H9 (cell line): ENCODE measurements at regions not wholly inside any gene's neighbourhood (a gene's known extent, or its start where the extent isn't known, plus 50 kb on each side); places are given as distances from the start of the nearest gene placed in this dataset.

ENCODE experiments used
- DNase-seq: peaks from one replicate; pipeline ENCODE4 v3.0.0-alpha.2; 2017
- H2AFZ ChIP-seq: one replicate; pipeline ENCODE4 v1.6.1; 2013; ENCODE audit warnings: mild to moderate bottlenecking, low read length, control low read depth, moderate library complexity
- H2AK5ac ChIP-seq: 2 replicates; pipeline ENCODE4 v1.6.1; 2013; ENCODE audit warnings: low read length, control low read depth, mixed read lengths; ENCODE audit not compliant: insufficient read length
- H2BK120ac ChIP-seq: one replicate; pipeline ENCODE4 v1.6.1; 2013; ENCODE audit warnings: low read depth, mild to moderate bottlenecking, low read length, control low read depth, inconsistent platforms; ENCODE audit not compliant: poor library complexity, severe bottlenecking
- H2BK12ac ChIP-seq: 2 replicates; pipeline ENCODE4 v1.6.1; 2013; ENCODE audit warnings: low read length, control low read depth, mixed read lengths, low read depth; ENCODE audit not compliant: insufficient read length
- H2BK15ac ChIP-seq: 2 replicates; pipeline ENCODE4 v1.6.1; 2013; ENCODE audit warnings: low read depth, low read length, control low read depth
- H2BK20ac ChIP-seq: one replicate; pipeline ENCODE4 v1.6.1; 2013; ENCODE audit warnings: low read depth, mild to moderate bottlenecking, low read length, control low read depth, inconsistent platforms; ENCODE audit not compliant: poor library complexity, severe bottlenecking
- H2BK5ac ChIP-seq: 2 replicates; pipeline ENCODE4 v1.6.1; 2013; ENCODE audit warnings: low read length, control low read depth, mixed read lengths; ENCODE audit not compliant: insufficient read length
- H3K14ac ChIP-seq: 2 replicates; pipeline ENCODE4 v1.6.1; 2013; ENCODE audit warnings: low read length, control low read depth; ENCODE audit not compliant: insufficient read depth
- H3K18ac ChIP-seq: 2 replicates; pipeline ENCODE4 v1.6.1; 2013; ENCODE audit warnings: low read depth, mild to moderate bottlenecking, mixed read lengths, low read length, control low read depth; ENCODE audit not compliant: insufficient read length
- H3K23ac ChIP-seq: 2 replicates; pipeline ENCODE4 v1.6.1; 2013; ENCODE audit warnings: low read length, control low read depth, mixed read lengths, low read depth; ENCODE audit not compliant: insufficient read length
- H3K23me2 ChIP-seq: 2 replicates; pipeline ENCODE4 v1.6.1; 2013; ENCODE audit warnings: low read depth, mild to moderate bottlenecking, mixed read lengths, low read length, control low read depth; ENCODE audit not compliant: insufficient read length, poor library complexity, severe bottlenecking
- H3K27ac ChIP-seq: 2 replicates; pipeline ENCODE4 v1.5.1; 2013; ENCODE audit warnings: low read length, control low read depth, mixed read lengths, low read depth; ENCODE audit not compliant: insufficient read length
- H3K27me3 ChIP-seq: 2 replicates; pipeline ENCODE4 v1.6.1; 2013; ENCODE audit warnings: low read length, control low read depth, inconsistent platforms; ENCODE audit not compliant: insufficient read depth
- H3K4ac ChIP-seq: 2 replicates; pipeline ENCODE4 v1.6.1; 2013; ENCODE audit warnings: low read depth, mild to moderate bottlenecking, control low read depth, inconsistent platforms, low read length, moderate library complexity
- H3K4me1 ChIP-seq: 2 replicates; pipeline ENCODE4 v1.6.1; 2013; ENCODE audit warnings: low read length, control low read depth, inconsistent platforms; ENCODE audit not compliant: insufficient read depth
- H3K4me2 ChIP-seq: 2 replicates; pipeline ENCODE4 v1.6.1; 2013; ENCODE audit warnings: low read length, control low read depth, mixed read lengths; ENCODE audit not compliant: insufficient read length, insufficient read depth
- H3K56ac ChIP-seq: 2 replicates; pipeline ENCODE4 v1.6.1; 2013; ENCODE audit warnings: low read depth, mild to moderate bottlenecking, mixed read lengths, low read length, control low read depth; ENCODE audit not compliant: insufficient read length
- H3K79me1 ChIP-seq: 2 replicates; pipeline ENCODE4 v1.6.1; 2013; ENCODE audit warnings: low read depth, mild to moderate bottlenecking, moderate library complexity, low read length, control low read depth, inconsistent platforms; ENCODE audit not compliant: insufficient read depth, poor library complexity, severe bottlenecking
- H3K79me2 ChIP-seq: 2 replicates; pipeline ENCODE4 v1.6.1; 2013; ENCODE audit warnings: low read length, control low read depth, inconsistent platforms; ENCODE audit not compliant: insufficient read depth
- H3K9ac ChIP-seq: 2 replicates; pipeline ENCODE4 v1.6.1; 2013; ENCODE audit warnings: low read length, control low read depth, mixed read lengths; ENCODE audit not compliant: insufficient read length; ENCODE audit errors: extremely low read depth
- H3K9me3 ChIP-seq: one replicate; pipeline ENCODE4 v1.6.1; 2013; ENCODE audit warnings: low read depth, low read length, inconsistent platforms; ENCODE audit not compliant: control insufficient read depth
- H3T11ph ChIP-seq: one replicate; pipeline ENCODE4 v1.6.1; 2013; ENCODE audit warnings: mild to moderate bottlenecking, low read length, control low read depth, inconsistent platforms
- H4K20me1 ChIP-seq: one replicate; pipeline ENCODE4 v1.6.1; 2013; ENCODE audit not compliant: control insufficient read depth, insufficient read length, insufficient read depth
- H4K5ac ChIP-seq: 2 replicates; pipeline ENCODE4 v1.6.1; 2013; ENCODE audit warnings: low read depth, mild to moderate bottlenecking, mixed read lengths, low read length, control low read depth; ENCODE audit not compliant: insufficient read length
- H4K8ac ChIP-seq: replicated peaks from 2 replicates; pipeline ENCODE4 v1.6.1; 2013; ENCODE audit warnings: low read length, control low read depth, mixed read lengths, low read depth; ENCODE audit not compliant: insufficient read length
- H4K91ac ChIP-seq: 2 replicates; pipeline ENCODE4 v1.6.1; 2013; ENCODE audit warnings: low read depth, mild to moderate bottlenecking, moderate library complexity, mixed read lengths, low read length, control low read depth; ENCODE audit not compliant: insufficient read length
- H3K27ac Mint-ChIP-seq, 3 experiments: 2 replicates in 2 of 3; 3 replicates in 1 of 3; pipeline ENCODE4 v1.8.0; 2020 to 2021; ENCODE audit warnings: mixed read lengths in 3 of 3, mild to moderate bottlenecking in 1 of 3, moderate library complexity in 1 of 3
- H3K27me3 Mint-ChIP-seq: 2 replicates; pipeline ENCODE4 v1.8.0; 2021; ENCODE audit warnings: low read depth, mild to moderate bottlenecking, moderate library complexity, mixed read lengths
- H3K36me3 Mint-ChIP-seq, 3 experiments: 2 replicates in 2 of 3; 3 replicates in 1 of 3; pipeline ENCODE4 v1.8.0; 2020 to 2021; ENCODE audit warnings: low read depth in 3 of 3, mixed read lengths in 3 of 3; ENCODE audit not compliant: insufficient read depth in 1 of 3
- H3K4me1 Mint-ChIP-seq, 2 experiments: 2 replicates each; pipeline ENCODE4 v1.8.0; 2020; ENCODE audit warnings: mixed read lengths in 2 of 2
- H3K4me3 Mint-ChIP-seq, 2 experiments: 2 replicates in 1 of 2; 3 replicates in 1 of 2; pipeline ENCODE4 v1.8.0; 2020 to 2021; ENCODE audit warnings: mild to moderate bottlenecking in 2 of 2, mixed read lengths in 2 of 2, moderate library complexity in 1 of 2
- H3K9me3 Mint-ChIP-seq, 2 experiments: 2 replicates in 1 of 2; 3 replicates in 1 of 2; pipeline ENCODE4 v1.8.0; 2020; ENCODE audit warnings: mild to moderate bottlenecking in 2 of 2, mixed read lengths in 2 of 2, moderate library complexity in 1 of 2
- WGBS: extraction: QIAGEN DNeasy Blood & Tissue Kit; methylation state at CpG from one replicate; pipeline ENCODE4 v1.1.7; 2013; ENCODE audit warnings: missing lambda C conversion rate, low lambda C conversion rate, mixed read lengths; ENCODE audit not compliant: insufficient read length; ENCODE audit errors: extremely low coverage; 5-methylcytosine and 5-hydroxymethylcytosine counted together
- TF ChIP-seq, protein P1 (sequence below): fragments of 200-600 bp; sonication (generic); conservative IDR thresholded peaks from 3 replicates; pipeline ENCODE4 v1.8.0; 2021; ENCODE audit warnings: antibody characterized with exemption, mild to moderate bottlenecking

- Mint-ChIP-seq H3K4me3 (no peak overlapping the region), H3K27me3 (no peaks in the 10 kb centered on the region), H3K4me1 (no peaks in the 10 kb centered on the region), H3K36me3 (peaks cover 4 to 39% (median 11%) of the 10 kb centered on the region in 3 experiments; a peak in 4 of 7 replicates), H3K9me3 (peaks cover 70 to 85% of the 10 kb centered on the region in 2 experiments), H3K27ac (no peak overlapping the region)
- H4K5ac ChIP-seq: no peak overlapping the region
- no peak for DNase-seq
- H2BK20ac ChIP-seq: no peak overlapping the region
- no peak overlapping the region for H4K8ac ChIP-seq
- no peak overlapping the region for H3K4ac ChIP-seq
- H3K23ac ChIP-seq: no peak overlapping the region
- no peak overlapping the region for H3K4me2 ChIP-seq
- no peak overlapping the region for H3K18ac ChIP-seq
- no peak overlapping the region for H3K56ac ChIP-seq
- no peak overlapping the region for H2BK15ac ChIP-seq
- peaks cover 29% of the 10 kb centered on the region for H3K9me3 ChIP-seq
- H2BK120ac ChIP-seq: no peak overlapping the region
- H3K79me1 ChIP-seq: no peaks in the 10 kb centered on the region
- H3K4me1 ChIP-seq: no peaks in the 10 kb centered on the region
- H2BK12ac ChIP-seq: no peak overlapping the region
- no peak overlapping the region for H3K9ac ChIP-seq
- no peaks in the 10 kb centered on the region for H3K23me2 ChIP-seq
- H2BK5ac ChIP-seq: no peak overlapping the region
- H3K27ac ChIP-seq: no peak overlapping the region
- no peaks in the 10 kb centered on the region for H3K27me3 ChIP-seq
- H4K91ac ChIP-seq: no peak overlapping the region
- no CpG with 5 or more reads among the region's 3 CpGs for WGBS
- H2AFZ ChIP-seq: no peak overlapping the region
- H3T11ph ChIP-seq: no peak overlapping the region
- no peak overlapping the region for H2AK5ac ChIP-seq
- H4K20me1 ChIP-seq: no peaks in the 10 kb centered on the region
- H3K14ac ChIP-seq: no peak overlapping the region
- TF ChIP-seq, protein P1, sequence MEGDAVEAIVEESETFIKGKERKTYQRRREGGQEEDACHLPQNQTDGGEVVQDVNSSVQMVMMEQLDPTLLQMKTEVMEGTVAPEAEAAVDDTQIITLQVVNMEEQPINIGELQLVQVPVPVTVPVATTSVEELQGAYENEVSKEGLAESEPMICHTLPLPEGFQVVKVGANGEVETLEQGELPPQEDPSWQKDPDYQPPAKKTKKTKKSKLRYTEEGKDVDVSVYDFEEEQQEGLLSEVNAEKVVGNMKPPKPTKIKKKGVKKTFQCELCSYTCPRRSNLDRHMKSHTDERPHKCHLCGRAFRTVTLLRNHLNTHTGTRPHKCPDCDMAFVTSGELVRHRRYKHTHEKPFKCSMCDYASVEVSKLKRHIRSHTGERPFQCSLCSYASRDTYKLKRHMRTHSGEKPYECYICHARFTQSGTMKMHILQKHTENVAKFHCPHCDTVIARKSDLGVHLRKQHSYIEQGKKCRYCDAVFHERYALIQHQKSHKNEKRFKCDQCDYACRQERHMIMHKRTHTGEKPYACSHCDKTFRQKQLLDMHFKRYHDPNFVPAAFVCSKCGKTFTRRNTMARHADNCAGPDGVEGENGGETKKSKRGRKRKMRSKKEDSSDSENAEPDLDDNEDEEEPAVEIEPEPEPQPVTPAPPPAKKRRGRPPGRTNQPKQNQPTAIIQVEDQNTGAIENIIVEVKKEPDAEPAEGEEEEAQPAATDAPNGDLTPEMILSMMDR: no peak
- no peaks in the 10 kb centered on the region for H3K79me2 ChIP-seq
Observed at GRCh38 chr7:153921408-153921807, 130.8 kb upstream of the DPP6 start.
